Liver (tissue), 3 donors: ENCODE measurements at regions not wholly inside any gene's neighbourhood (a gene's known extent, or its start where the extent isn't known, plus 50 kb on each side); places are given as distances from the start of the nearest gene placed in this dataset.

Experiments
- EGR1 ChIP-seq, 2 donors: IDR thresholded peaks; 2 replicates each; pipeline ENCODE4 v1.6.1; 2016 to 2018; ENCODE audit warnings: antibody characterized with exemption in 2 of 2, low read depth in 2 of 2
- FOXA1 ChIP-seq: IDR thresholded peaks from 2 replicates; pipeline ENCODE4 v1.6.1; 2016; ENCODE audit warnings: antibody characterized with exemption
- GABPA ChIP-seq, 2 donors: IDR thresholded peaks in 1 of 2; conservative IDR thresholded peaks in 1 of 2; 2 replicates each; pipeline ENCODE4 v1.6.1; 2016; ENCODE audit warnings: antibody characterized with exemption in 2 of 2, mild to moderate bottlenecking in 1 of 2, moderate library complexity in 1 of 2
- HNF4A ChIP-seq, 2 donors: conservative IDR thresholded peaks; 2 replicates each; pipeline ENCODE4 v1.6.1; 2016; ENCODE audit warnings: antibody characterized with exemption in 2 of 2, mild to moderate bottlenecking in 2 of 2
- JUND ChIP-seq, 2 donors: IDR thresholded peaks; 2 replicates each; pipeline ENCODE4 v1.6.1; 2016; ENCODE audit warnings: antibody characterized with exemption in 2 of 2
- RAD21 ChIP-seq, 2 donors: IDR thresholded peaks; 2 replicates each; pipeline ENCODE4 v1.6.1; 2016; ENCODE audit warnings: antibody characterized with exemption in 2 of 2, mild to moderate bottlenecking in 2 of 2
- SP1 ChIP-seq: IDR thresholded peaks from 2 replicates; pipeline ENCODE4 v1.6.1; 2018; ENCODE audit warnings: antibody characterized with exemption, mild to moderate bottlenecking
- TAF1 ChIP-seq: conservative IDR thresholded peaks from 2 replicates; pipeline ENCODE4 v1.6.1; 2016; ENCODE audit warnings: antibody characterized with exemption, mild to moderate bottlenecking
- YY1 ChIP-seq: IDR thresholded peaks from 2 replicates; pipeline ENCODE4 v1.6.1; 2016; ENCODE audit warnings: antibody characterized with exemption, mild to moderate bottlenecking
- TF ChIP-seq, protein P1 (sequence below): fragments of 150-350 bp; IDR thresholded peaks from 2 replicates; pipeline ENCODE4 v1.5.1; 2017; ENCODE audit warnings: improper control_type of control experiment, low read depth, low read length; ENCODE audit not compliant: missing input control
- TF ChIP-seq, protein P2 (sequence below): IDR thresholded peaks from 2 replicates; pipeline ENCODE4 v1.6.1; 2016; ENCODE audit warnings: antibody characterized with exemption
- TF ChIP-seq, protein P3 (sequence below): IDR thresholded peaks from 2 replicates; pipeline ENCODE4 v1.6.1; 2016; ENCODE audit warnings: antibody characterized with exemption
- TF ChIP-seq, protein P4 (sequence below): IDR thresholded peaks from 2 replicates; pipeline ENCODE4 v1.6.1; 2016; ENCODE audit warnings: antibody characterized with exemption, mild to moderate bottlenecking
- TF ChIP-seq, protein P5 (sequence below): IDR thresholded peaks from 2 replicates; pipeline ENCODE4 v1.6.1; 2016; ENCODE audit warnings: antibody characterized with exemption
- donor health status: healthy.
- donor health status: healthy.

DNA sequence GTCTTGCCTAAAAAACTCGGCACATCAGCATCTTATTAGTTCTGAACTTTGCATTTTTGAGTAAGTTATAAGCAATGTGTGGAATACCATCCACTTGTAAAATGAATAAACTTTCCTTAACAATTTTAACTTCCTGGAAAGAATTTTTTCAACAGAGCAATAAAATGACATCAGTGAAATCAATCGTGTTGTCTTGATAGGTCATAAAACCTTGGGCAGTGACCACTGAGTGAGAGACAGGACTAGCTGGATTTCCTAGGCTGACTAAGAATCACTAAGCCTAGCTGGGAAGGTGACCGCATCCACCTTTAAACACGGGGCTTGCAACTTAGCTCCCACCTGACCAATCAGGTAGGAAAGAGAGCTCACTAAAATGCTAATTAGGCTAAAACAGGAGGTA lies 403.0 kb upstream of the CNKSR2 start:
- TF ChIP-seq, protein P1, sequence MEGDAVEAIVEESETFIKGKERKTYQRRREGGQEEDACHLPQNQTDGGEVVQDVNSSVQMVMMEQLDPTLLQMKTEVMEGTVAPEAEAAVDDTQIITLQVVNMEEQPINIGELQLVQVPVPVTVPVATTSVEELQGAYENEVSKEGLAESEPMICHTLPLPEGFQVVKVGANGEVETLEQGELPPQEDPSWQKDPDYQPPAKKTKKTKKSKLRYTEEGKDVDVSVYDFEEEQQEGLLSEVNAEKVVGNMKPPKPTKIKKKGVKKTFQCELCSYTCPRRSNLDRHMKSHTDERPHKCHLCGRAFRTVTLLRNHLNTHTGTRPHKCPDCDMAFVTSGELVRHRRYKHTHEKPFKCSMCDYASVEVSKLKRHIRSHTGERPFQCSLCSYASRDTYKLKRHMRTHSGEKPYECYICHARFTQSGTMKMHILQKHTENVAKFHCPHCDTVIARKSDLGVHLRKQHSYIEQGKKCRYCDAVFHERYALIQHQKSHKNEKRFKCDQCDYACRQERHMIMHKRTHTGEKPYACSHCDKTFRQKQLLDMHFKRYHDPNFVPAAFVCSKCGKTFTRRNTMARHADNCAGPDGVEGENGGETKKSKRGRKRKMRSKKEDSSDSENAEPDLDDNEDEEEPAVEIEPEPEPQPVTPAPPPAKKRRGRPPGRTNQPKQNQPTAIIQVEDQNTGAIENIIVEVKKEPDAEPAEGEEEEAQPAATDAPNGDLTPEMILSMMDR, result no peak
- TF ChIP-seq, protein P2, sequence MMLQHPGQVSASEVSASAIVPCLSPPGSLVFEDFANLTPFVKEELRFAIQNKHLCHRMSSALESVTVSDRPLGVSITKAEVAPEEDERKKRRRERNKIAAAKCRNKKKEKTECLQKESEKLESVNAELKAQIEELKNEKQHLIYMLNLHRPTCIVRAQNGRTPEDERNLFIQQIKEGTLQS, result no peak
- TF ChIP-seq TAF1 (no peak), YY1 (no peak), RAD21 (IDR thresholded peaks at IDR 0.05) (no peak), SP1 (no peak), HNF4A (conservative IDR thresholded peaks at IDR 0.05) (no peak), EGR1 (IDR thresholded peaks at IDR 0.05; ENCODE audit: low read depth in 2 of 2) (no peak), GABPA (IDR thresholded peaks at IDR 0.05 in 1 of 2, conservative IDR thresholded peaks at IDR 0.05 in 1 of 2) (no peak), JUND (IDR thresholded peaks at IDR 0.05) (no peak), FOXA1 (no peak)
- TF ChIP-seq, protein P3, sequence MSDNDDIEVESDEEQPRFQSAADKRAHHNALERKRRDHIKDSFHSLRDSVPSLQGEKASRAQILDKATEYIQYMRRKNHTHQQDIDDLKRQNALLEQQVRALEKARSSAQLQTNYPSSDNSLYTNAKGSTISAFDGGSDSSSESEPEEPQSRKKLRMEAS, result no peak
- TF ChIP-seq, protein P4, sequence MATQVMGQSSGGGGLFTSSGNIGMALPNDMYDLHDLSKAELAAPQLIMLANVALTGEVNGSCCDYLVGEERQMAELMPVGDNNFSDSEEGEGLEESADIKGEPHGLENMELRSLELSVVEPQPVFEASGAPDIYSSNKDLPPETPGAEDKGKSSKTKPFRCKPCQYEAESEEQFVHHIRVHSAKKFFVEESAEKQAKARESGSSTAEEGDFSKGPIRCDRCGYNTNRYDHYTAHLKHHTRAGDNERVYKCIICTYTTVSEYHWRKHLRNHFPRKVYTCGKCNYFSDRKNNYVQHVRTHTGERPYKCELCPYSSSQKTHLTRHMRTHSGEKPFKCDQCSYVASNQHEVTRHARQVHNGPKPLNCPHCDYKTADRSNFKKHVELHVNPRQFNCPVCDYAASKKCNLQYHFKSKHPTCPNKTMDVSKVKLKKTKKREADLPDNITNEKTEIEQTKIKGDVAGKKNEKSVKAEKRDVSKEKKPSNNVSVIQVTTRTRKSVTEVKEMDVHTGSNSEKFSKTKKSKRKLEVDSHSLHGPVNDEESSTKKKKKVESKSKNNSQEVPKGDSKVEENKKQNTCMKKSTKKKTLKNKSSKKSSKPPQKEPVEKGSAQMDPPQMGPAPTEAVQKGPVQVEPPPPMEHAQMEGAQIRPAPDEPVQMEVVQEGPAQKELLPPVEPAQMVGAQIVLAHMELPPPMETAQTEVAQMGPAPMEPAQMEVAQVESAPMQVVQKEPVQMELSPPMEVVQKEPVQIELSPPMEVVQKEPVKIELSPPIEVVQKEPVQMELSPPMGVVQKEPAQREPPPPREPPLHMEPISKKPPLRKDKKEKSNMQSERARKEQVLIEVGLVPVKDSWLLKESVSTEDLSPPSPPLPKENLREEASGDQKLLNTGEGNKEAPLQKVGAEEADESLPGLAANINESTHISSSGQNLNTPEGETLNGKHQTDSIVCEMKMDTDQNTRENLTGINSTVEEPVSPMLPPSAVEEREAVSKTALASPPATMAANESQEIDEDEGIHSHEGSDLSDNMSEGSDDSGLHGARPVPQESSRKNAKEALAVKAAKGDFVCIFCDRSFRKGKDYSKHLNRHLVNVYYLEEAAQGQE, result no peak
- TF ChIP-seq, protein P5, sequence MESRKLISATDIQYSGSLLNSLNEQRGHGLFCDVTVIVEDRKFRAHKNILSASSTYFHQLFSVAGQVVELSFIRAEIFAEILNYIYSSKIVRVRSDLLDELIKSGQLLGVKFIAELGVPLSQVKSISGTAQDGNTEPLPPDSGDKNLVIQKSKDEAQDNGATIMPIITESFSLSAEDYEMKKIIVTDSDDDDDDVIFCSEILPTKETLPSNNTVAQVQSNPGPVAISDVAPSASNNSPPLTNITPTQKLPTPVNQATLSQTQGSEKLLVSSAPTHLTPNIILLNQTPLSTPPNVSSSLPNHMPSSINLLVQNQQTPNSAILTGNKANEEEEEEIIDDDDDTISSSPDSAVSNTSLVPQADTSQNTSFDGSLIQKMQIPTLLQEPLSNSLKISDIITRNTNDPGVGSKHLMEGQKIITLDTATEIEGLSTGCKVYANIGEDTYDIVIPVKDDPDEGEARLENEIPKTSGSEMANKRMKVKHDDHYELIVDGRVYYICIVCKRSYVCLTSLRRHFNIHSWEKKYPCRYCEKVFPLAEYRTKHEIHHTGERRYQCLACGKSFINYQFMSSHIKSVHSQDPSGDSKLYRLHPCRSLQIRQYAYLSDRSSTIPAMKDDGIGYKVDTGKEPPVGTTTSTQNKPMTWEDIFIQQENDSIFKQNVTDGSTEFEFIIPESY, result no peak
